Renal pelvis (tissue), 1 donor: ENCODE measurements at regions not wholly inside any gene's neighbourhood (a gene's known extent, or its start where the extent isn't known, plus 50 kb on each side); places are given as distances from the start of the nearest gene placed in this dataset.
"Not testable (repeated sequence)": the region's sequence is repeated elsewhere in the genome, so short reads cannot be mapped to it uniquely, and the experiment has no call there.

ENCODE experiments used
- DNase-seq: peaks from one replicate; pipeline ENCODE4 v3.0.0-alpha.2; 2013

- DNase-seq: no peak
Observed at GRCh38 chr7:106523482-106523881, 137.5 kb downstream of the CCDC71L start.

DNA sequence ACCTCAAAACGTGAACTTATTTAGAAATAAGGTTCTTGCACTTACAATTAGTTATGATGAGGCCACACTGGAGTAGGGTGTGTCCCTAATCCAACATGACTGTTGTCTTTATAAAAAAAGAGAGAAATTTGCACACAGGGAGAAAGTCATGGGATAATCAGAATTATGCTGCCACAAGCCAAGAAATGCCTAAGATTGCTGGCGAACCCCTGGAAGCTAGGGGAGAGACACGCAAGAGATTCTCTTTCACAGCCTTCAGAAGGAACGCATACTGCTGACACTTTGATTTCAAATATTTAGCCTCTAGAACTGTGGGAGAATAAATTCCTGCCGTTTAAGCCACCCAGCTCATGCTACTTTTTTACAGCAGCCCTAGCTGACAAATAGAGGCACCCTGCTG, 138.3 kb downstream of the CCDC71L start:
- no peak for DNase-seq

- DNase-seq: no peak
Observed at GRCh38 chr7:106521541-106521940, 139.4 kb downstream of the CCDC71L start.

DNA sequence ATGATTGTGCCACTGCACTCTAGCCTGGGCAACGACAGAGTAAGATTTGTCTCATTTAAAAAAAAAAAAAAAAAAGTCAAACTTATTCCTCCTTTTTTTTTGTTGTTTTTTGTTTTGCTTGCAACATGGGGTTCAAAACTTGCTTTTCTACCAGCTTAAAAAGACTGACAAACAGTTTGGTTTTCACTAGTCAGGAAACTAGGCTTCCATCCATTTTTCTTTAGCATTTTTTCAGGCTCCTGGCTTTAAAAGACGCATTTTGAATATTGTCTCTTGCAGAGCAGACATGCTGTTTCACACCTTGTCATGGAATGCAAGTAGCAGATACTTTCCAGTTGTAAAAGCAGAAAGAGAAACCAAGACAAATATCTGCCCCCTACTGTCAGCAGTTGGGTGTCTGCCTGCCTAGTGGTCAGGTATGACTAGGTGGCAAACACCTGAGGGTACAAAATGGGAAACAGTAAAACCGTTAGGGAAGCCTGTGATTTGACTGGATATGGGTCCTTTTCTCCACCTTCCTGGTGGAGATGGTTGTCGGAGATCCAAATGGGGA, 139.9 kb downstream of the CCDC71L start:
- no peak for DNase-seq

- DNase-seq: no peak
Observed at GRCh38 chr7:106518967-106519366, 142.0 kb downstream of the CCDC71L start.

DNA sequence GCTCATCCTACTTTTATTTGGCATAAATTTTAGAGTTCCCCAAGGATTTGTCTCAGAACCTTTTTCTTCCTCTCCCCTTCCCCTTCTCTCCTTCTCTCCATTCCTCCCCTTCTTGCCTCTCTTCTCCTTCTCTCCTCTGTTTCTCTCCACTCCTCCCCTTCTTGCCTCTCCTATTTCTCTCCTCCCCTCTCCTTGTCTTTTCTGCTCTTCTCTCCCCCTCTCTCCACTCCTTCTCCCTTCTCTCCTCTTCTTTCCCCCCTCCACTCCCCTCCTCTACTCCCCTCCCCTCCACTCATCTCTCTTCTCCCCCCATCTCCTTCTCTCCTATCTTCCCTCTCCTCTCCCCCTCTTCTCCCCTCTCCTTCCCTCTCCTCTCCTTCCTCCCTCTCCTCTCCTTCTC, 142.7 kb downstream of the CCDC71L start:
- DNase-seq: no peak

- no peak for DNase-seq
Observed at GRCh38 chr7:106517508-106517907, 143.4 kb downstream of the CCDC71L start.

DNA sequence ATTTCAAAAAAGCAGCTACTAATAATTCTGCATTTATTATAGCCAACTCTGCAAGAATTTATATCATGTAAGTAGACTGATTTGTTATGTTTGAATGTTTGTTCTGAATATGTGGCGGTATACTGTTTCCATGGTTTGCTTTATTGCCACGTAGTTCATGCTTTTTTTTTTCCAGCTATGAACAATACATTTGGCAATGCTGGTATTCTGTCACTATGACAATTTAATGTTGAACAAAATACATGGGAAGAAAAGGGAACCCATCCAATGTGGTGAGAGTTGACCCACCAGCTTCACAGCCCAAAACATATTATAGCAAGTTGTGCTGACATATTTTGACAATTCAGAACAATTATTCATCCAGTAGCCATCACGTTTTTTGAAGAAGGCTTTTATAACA, 145.6 kb downstream of the CCDC71L start:
- DNase-seq: no peak

- DNase-seq: no peak
Observed at GRCh38 chr7:106514881-106515280, 146.1 kb downstream of the CCDC71L start.

DNA sequence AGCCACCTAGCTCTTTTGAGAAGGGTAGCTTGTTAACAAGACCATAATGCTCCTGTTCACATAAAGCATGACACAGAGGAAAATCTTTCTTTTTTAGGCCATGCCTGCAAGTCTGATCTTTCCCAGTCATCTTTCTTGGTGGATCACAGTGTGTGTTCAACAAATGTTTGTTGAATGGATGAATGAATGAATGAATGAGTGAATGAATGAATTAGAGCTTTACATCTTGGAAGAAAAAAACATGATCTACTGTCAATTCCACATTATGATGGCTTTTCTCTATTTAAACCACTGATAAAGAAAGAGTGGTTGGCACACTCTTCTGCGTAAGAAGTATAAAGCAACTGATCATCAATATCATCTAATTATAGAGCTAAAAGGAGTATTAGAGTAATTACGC, 148.7 kb downstream of the CCDC71L start:
- no peak for DNase-seq

DNA sequence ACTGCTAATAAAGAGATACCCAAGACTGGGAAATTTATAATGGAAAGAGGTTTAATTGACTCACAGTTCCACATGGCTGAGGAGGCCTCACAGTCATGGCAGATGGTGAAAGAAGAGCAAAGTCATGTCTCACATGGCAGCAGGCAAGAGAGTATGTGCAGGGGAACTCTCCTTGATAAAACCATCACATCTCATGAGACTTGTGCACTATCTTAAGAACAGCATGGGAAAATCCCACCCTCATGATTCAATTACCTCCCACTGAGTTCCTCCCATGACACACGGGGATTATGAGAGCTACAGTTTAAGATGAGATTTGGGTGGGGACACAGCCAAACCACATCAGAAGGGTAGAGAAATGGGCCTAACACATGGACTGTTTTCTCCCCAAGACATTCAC, 156.3 kb downstream of the CCDC71L start:
- no peak for DNase-seq

- no peak for DNase-seq
Observed at GRCh38 chr7:106504207-106504606, 156.8 kb downstream of the CCDC71L start.

DNA sequence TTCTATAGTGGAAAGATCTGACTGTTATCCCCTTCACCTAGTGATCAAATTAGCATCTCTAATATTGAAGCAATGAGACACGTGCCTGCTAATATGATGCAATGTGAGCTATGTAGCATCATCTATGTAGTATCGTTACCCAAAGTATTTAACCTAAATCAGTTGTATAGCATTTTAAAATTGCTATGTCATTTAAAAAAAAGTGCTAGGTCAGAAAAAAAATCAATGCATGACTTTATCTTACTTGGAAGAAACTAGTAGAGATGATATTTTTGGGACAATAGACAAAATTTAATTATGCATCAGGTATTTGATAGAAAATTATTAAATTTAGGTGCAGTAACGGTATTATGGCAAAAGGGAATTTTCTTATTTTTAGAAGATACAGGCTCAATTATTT, 157.3 kb downstream of the CCDC71L start:
- no peak for DNase-seq

DNA sequence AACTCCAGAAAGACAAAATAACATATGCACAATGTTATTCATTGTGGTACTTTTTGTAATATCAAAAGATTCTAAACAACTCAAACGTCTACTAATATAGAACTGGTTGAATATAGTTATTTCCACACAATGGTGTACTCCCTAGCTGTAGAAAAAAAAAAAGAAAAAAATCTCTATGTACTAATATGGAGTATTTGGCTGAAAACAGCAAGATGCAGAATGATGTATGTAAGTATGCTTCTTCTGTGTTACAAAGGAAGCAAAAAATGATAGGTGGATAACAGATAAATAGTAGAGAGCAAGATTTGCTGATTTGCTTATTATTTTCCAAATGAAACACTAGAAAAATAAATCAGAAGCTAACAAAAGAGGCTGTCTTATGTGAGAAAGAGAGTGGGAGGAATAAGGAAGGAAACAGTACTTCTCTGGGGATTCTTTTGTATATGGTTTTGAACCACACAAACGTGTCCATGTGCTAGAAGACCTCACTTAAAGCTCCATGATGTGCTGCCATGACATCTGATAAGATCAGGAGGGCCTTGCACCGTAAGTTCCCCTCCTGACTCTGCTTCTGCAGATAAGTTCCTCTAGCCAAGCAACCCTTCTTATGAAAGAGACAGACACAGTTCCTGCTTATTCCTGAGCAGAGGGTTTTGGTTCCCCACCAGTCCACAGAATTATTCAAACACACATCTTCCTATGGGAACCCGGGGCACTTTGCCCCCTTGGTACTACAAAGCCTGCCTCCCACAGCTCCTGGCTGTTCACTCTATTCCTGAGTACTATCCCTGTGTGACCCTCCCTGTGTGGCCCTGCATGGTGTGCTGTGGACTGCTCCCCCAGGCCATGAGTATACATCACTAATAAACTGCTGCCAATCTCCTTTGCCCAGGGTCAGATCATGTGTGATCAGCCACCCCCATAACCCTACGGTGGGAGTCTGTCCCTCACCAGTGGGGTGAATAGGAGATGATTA, 159.1 kb downstream of the CCDC71L start:
- no peak for DNase-seq

- no peak for DNase-seq
Observed at GRCh38 chr7:106499897-106500296, 161.1 kb downstream of the CCDC71L start.

DNA sequence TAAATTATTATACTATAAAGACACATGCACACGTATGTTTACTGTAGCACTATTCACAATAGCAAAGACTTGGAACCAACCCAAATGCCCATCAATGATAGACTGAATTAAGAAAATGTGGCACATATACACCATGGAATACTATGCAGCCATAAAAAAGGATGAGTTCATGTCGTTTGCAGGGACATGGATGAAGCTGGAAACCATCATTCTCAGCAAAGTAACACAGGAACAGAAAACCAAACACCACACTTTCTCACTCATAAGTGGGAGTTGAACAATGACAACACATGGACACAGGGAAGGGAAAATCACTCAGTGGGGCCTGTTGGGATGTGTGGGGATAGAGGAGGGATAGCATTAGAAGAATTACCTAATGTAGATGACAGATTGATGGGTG, 163.0 kb downstream of the CCDC71L start:
- not testable (repeated sequence) for DNase-seq

DNA sequence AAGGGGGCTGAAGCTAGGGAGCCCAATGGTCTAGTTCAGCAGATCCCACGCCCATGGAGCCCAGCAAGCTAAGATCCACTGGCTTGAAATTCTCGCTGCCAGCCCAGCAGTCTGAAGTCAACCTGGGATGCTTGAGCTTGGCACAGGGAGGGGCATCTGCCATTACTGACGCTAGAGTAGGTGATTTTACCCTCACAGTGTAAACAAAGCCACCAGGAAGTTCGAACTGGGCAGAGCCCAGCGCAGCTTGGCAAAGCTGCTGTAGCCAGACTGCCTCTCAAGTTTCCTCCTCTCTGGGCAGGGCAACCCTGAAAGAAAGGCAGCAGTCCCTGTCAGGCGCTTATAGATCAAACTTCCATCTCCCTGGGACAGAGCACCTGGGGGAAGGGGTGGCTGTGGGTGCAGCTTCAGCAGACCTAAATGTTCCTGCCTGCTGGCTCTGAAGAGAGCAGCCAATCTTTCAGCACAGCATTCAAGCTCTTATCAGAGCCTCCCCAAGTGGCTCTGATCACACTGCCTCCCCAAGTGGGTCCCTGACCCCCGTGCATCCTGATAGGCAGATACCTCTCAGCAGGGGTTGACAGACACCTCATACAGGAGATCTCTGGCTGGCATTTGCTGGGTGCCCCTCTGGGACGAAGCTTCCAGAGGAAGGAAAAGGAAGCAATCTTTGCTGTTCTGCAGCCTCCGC, 167.8 kb downstream of the CCDC71L start:
- DNase-seq: no peak

GRCh38 chr7:106488465-106488864, 172.5 kb downstream of the CCDC71L start:
- no peak for DNase-seq

GRCh38 chr7:106487892-106488291, 173.1 kb downstream of the CCDC71L start:
- no peak for DNase-seq

GRCh38 chr7:106486331-106486730, 174.6 kb downstream of the CCDC71L start:
- peak; percentile 23 for DNase-seq

GRCh38 chr7:106485919-106486318, 175.0 kb downstream of the CCDC71L start:
- no peak for DNase-seq

GRCh38 chr7:106485031-106485551, 175.9 kb downstream of the CCDC71L start:
- DNase-seq: no peak

GRCh38 chr7:106484562-106484961, 176.4 kb downstream of the CCDC71L start:
- no peak for DNase-seq
